Kidney (tissue), 13 donors: ENCODE measurements at regions not wholly inside any gene's neighbourhood (a gene's known extent, or its start where the extent isn't known, plus 50 kb on each side); places are given as distances from the start of the nearest gene placed in this dataset.
A peak's percentile ranks its signal among the peaks of the same experiment; 100 is the strongest.

ENCODE experiments used
- DNase-seq, 5 donors: peaks; one replicate each; pipeline ENCODE4 v3.0.0-alpha.2; 2013 to 2020
- FAIRE-seq: peaks from 2 replicates; lab custom pipeline; 2012; peaks lifted over from hg19 to GRCh38; lab: Jason Lieb, UNC
- H3K27ac ChIP-seq, 2 donors: one replicate each; pipeline ENCODE4 v1.7.0; 2013; ENCODE audit warnings: low read depth in 2 of 2, low read length in 2 of 2, inconsistent platforms in 1 of 2
- H3K27me3 ChIP-seq: one replicate; pipeline ENCODE4 v1.7.1; 2013; ENCODE audit warnings: low read length, inconsistent platforms; ENCODE audit not compliant: control insufficient read depth, insufficient read depth
- H3K36me3 ChIP-seq, 3 donors: one replicate each; pipeline versions ENCODE4 v1.7.0 to v1.7.1; 2013; ENCODE audit warnings: low read length in 3 of 3, control low read depth in 1 of 3, inconsistent platforms in 1 of 3; ENCODE audit not compliant: insufficient read depth in 3 of 3, control insufficient read depth in 2 of 3
- H3K4me1 ChIP-seq, 3 donors: one replicate each; pipeline versions ENCODE4 v1.7.0 to v1.7.1; 2013; ENCODE audit warnings: low read length in 3 of 3, inconsistent platforms in 1 of 3, low read depth in 1 of 3; ENCODE audit not compliant: control insufficient read depth in 2 of 3, insufficient read depth in 2 of 3
- H3K4me3 ChIP-seq, 3 donors: one replicate each; pipeline versions ENCODE4 v1.7.0 to v1.8.1; 2013; ENCODE audit warnings: low read length in 3 of 3, control low read depth in 1 of 3, inconsistent platforms in 1 of 3
- H3K9ac ChIP-seq, 3 donors: one replicate each; pipeline versions ENCODE4 v1.7.0 to v1.7.1; 2013; ENCODE audit warnings: low read length in 3 of 3, control low read depth in 1 of 3, inconsistent platforms in 1 of 3
- H3K9me3 ChIP-seq, 3 donors: one replicate each; pipeline versions ENCODE4 v1.7.0 to v1.7.1; 2013; ENCODE audit warnings: low read length in 3 of 3, control low read depth in 1 of 3, inconsistent platforms in 1 of 3; ENCODE audit not compliant: control insufficient read depth in 2 of 3, insufficient read depth in 1 of 3
- CTCF ChIP-seq: IDR thresholded peaks from 3 replicates; pipeline ENCODE4 v1.5.1; 2012; ENCODE audit warnings: mild to moderate bottlenecking, moderate library complexity, borderline replicate concordance; ENCODE audit not compliant: insufficient read depth; ENCODE audit errors: extremely low read depth
- intact Hi-C: fragments of 100-400 bp; cut with DNase I; formaldehyde crosslinking; loops from one replicate; pipeline ENCODE4 v1.11.1; 2022
- donor health status: control.
- donor health status: control.
- donor health status: control.
- donor health status: control.
- donor health status: control.
- donor health status: DM: yes; HTN: yes; CAD: no.
- donor health status: Normal renal cell carcinoma (clear cell type).

GRCh38 chr2:40955042-40955441, 503.2 kb upstream of the SLC8A1 start:
- FAIRE-seq, result no peak
- Histone ChIP-seq H3K36me3 (no peaks in the 10 kb centered on the region), H3K27ac (no peak overlapping the region), H3K4me3 (no peak overlapping the region), H3K9ac (no peak overlapping the region), H3K4me1 (no peaks in the 10 kb centered on the region), H3K9me3 (no peaks in the 10 kb centered on the region), H3K27me3 (no peaks in the 10 kb centered on the region)
- intact Hi-C loops, result no loop called here
- no peak for DNase-seq
- TF ChIP-seq CTCF, result no peak

GRCh38 chr2:40955635-40956034, 503.7 kb upstream of the SLC8A1 start:
- Histone ChIP-seq H3K27me3 (no peaks in the 10 kb centered on the region), H3K9me3 (no peaks in the 10 kb centered on the region), H3K36me3 (no peaks in the 10 kb centered on the region), H3K4me3 (no peak overlapping the region), H3K27ac (no peak overlapping the region), H3K9ac (no peak overlapping the region), H3K4me1 (no peaks in the 10 kb centered on the region)
- no peak for TF ChIP-seq CTCF
- FAIRE-seq, result no peak
- DNase-seq, result peak in 1 of 5 donors; percentile 3
- intact Hi-C loops, result no loop called here

GRCh38 chr2:40957508-40957907, 505.6 kb upstream of the SLC8A1 start:
- H3K27me3 ChIP-seq, result no peaks in the 10 kb centered on the region
- H3K36me3 ChIP-seq, result no peaks in the 10 kb centered on the region
- H3K4me1 ChIP-seq, result peaks cover 0 to 2% (median 0%) of the 10 kb centered on the region in 3 donors
- no peaks in the 10 kb centered on the region for H3K9me3 ChIP-seq
- no peak overlapping the region for H3K4me3 ChIP-seq
- DNase-seq (no peak), FAIRE-seq (no peak)
- intact Hi-C loops, result no loop called here
- no peak overlapping the region for H3K9ac ChIP-seq
- H3K27ac ChIP-seq, result no peak overlapping the region
- no peak for TF ChIP-seq CTCF

GRCh38 chr2:40962026-40962425, 510.1 kb upstream of the SLC8A1 start:
- peaks cover 0 to 2% (median 0%) of the 10 kb centered on the region in 3 donors for H3K4me1 ChIP-seq
- intact Hi-C loops, result no loop called here
- H3K27ac ChIP-seq, result no peak overlapping the region
- H3K36me3 ChIP-seq, result no peaks in the 10 kb centered on the region
- no peaks in the 10 kb centered on the region for H3K27me3 ChIP-seq
- no peak for FAIRE-seq
- no peaks in the 10 kb centered on the region for H3K9me3 ChIP-seq
- DNase-seq, result peak in 4 of 5 donors; percentile 15 to 45 (median 26)
- H3K9ac ChIP-seq, result no peak overlapping the region
- H3K4me3 ChIP-seq, result no peak overlapping the region
- TF ChIP-seq CTCF, result no peak
